ENCODE measurements at regions not wholly inside any gene's neighbourhood (a gene's known extent, or its start where the extent isn't known, plus 50 kb on each side); places are given as distances from the start of the nearest gene placed in this dataset.

DNA sequence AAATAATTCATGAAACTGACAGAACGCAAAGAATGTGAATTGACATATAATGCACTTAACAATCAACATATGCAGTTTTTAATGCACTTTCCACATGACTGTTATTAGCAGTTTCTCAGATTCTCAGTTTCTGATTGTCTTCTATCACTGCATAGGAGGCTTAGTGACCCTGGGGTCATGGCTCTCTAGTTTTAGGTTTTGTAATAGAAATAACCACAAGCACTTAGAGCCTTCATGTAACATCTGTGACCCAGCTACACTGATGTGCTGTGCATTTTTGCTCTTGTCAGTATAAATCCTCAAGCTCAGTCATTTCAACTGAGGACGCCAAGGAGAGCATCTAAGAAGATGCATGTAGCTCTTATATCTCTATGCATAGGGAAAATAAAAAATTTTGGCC is 163.1 kb upstream of the IZUMO3 start:
- no peak for TF ChIP-seq POLR2A (IDR thresholded peaks at IDR 0.05)
- TF ChIP-seq, protein P1, sequence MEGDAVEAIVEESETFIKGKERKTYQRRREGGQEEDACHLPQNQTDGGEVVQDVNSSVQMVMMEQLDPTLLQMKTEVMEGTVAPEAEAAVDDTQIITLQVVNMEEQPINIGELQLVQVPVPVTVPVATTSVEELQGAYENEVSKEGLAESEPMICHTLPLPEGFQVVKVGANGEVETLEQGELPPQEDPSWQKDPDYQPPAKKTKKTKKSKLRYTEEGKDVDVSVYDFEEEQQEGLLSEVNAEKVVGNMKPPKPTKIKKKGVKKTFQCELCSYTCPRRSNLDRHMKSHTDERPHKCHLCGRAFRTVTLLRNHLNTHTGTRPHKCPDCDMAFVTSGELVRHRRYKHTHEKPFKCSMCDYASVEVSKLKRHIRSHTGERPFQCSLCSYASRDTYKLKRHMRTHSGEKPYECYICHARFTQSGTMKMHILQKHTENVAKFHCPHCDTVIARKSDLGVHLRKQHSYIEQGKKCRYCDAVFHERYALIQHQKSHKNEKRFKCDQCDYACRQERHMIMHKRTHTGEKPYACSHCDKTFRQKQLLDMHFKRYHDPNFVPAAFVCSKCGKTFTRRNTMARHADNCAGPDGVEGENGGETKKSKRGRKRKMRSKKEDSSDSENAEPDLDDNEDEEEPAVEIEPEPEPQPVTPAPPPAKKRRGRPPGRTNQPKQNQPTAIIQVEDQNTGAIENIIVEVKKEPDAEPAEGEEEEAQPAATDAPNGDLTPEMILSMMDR (IDR thresholded peaks at IDR 0.05), result no peak
